Spinal cord (tissue), 9 donors: ENCODE measurements at regions not wholly inside any gene's neighbourhood (a gene's known extent, or its start where the extent isn't known, plus 50 kb on each side); places are given as distances from the start of the nearest gene placed in this dataset.

Experiments
- DNase-seq, 6 donors: peaks; one replicate each; pipeline versions ENCODE4 v3.0.0 to v3.0.0-alpha.2; 2013 to 2015; ENCODE audit warnings: low spot score in 6 of 6, low read depth in 4 of 6
- H3K27ac ChIP-seq: one replicate; pipeline ENCODE4 v1.5.1; 2013; ENCODE audit warnings: low read depth, low read length, control low read depth
- H3K27me3 ChIP-seq: one replicate; pipeline ENCODE4 v1.6.1; 2013; ENCODE audit warnings: low read length; ENCODE audit not compliant: control insufficient read depth, insufficient read depth
- H3K36me3 ChIP-seq: one replicate; pipeline ENCODE4 v1.6.1; 2013; ENCODE audit warnings: low read length; ENCODE audit not compliant: control insufficient read depth, insufficient read depth
- H3K4me1 ChIP-seq: one replicate; pipeline ENCODE4 v1.6.1; 2013; ENCODE audit warnings: low read length; ENCODE audit not compliant: control insufficient read depth, insufficient read depth
- H3K4me3 ChIP-seq: one replicate; pipeline ENCODE4 v1.5.1; 2013; ENCODE audit warnings: low read depth, low read length, control low read depth
- H3K9me3 ChIP-seq: one replicate; pipeline ENCODE4 v1.6.1; 2013; ENCODE audit warnings: low read length; ENCODE audit not compliant: control insufficient read depth, insufficient read depth
- whole genome bisulfite sequencing: methylation state at CpG from one replicate; pipeline ENCODE4 v1.1.5; 2013; ENCODE audit warnings: missing lambda C conversion rate; ENCODE audit not compliant: insufficient coverage; 5-methylcytosine and 5-hydroxymethylcytosine counted together
- donor health status: healthy.

- Histone ChIP-seq H3K27me3 (no peaks in the 10 kb centered on the region), H3K9me3 (no peaks in the 10 kb centered on the region), H3K4me3 (no peak overlapping the region), H3K27ac (no peak overlapping the region), H3K4me1 (no peaks in the 10 kb centered on the region), H3K36me3 (no peaks in the 10 kb centered on the region)
- WGBS, result 100% methylated on average over 2 of the region's 3 CpGs
- no peak for DNase-seq
Measured at GRCh38 chr14:87863047-87863446, 129.9 kb downstream of the GALC start.

GRCh38 chr14:87852107-87852506 is 140.9 kb downstream of the GALC start:
- Histone ChIP-seq H3K27me3 (no peaks in the 10 kb centered on the region), H3K36me3 (no peaks in the 10 kb centered on the region), H3K27ac (no peak overlapping the region), H3K4me1 (no peaks in the 10 kb centered on the region), H3K9me3 (no peaks in the 10 kb centered on the region), H3K4me3 (no peak overlapping the region)
- 90% methylated on average over 3 of the region's 3 CpGs for WGBS
- DNase-seq, result no peak

GRCh38 chr14:87851190-87851589 is 141.8 kb downstream of the GALC start:
- H3K27me3 ChIP-seq, result no peaks in the 10 kb centered on the region
- no peaks in the 10 kb centered on the region for H3K9me3 ChIP-seq
- WGBS, result 76% methylated on average over 2 of the region's 2 CpGs
- no peaks in the 10 kb centered on the region for H3K4me1 ChIP-seq
- no peak overlapping the region for H3K27ac ChIP-seq
- DNase-seq, result no peak
- H3K4me3 ChIP-seq, result no peak overlapping the region
- no peaks in the 10 kb centered on the region for H3K36me3 ChIP-seq

GRCh38 chr14:87847216-87847755 is 145.7 kb downstream of the GALC start:
- WGBS, result 75% methylated on average over 2 of the region's 4 CpGs
- no peak for DNase-seq
- H3K4me1 ChIP-seq, result no peaks in the 10 kb centered on the region

GRCh38 chr14:87840906-87841305 is 152.1 kb downstream of the GALC start:
- WGBS, result 40% methylated on average over 1 of the region's 2 CpGs
- DNase-seq, result no peak
- Histone ChIP-seq H3K9me3 (no peaks in the 10 kb centered on the region), H3K27ac (no peak overlapping the region), H3K4me3 (no peak overlapping the region), H3K36me3 (no peaks in the 10 kb centered on the region), H3K4me1 (no peaks in the 10 kb centered on the region), H3K27me3 (no peaks in the 10 kb centered on the region)

More at GRCh38 chr14:87847216-87847755, 145.7 kb downstream of the GALC start:
- Histone ChIP-seq H3K27ac (no peak overlapping the region), H3K9me3 (no peaks in the 10 kb centered on the region), H3K27me3 (no peaks in the 10 kb centered on the region), H3K36me3 (no peaks in the 10 kb centered on the region), H3K4me3 (no peak overlapping the region)

- no CpG with 5 or more reads among the region's 2 CpGs for WGBS
- H3K9me3 ChIP-seq, result no peaks in the 10 kb centered on the region
- no peaks in the 10 kb centered on the region for H3K4me1 ChIP-seq
- no peaks in the 10 kb centered on the region for H3K36me3 ChIP-seq
- no peaks in the 10 kb centered on the region for H3K27me3 ChIP-seq
- H3K4me3 ChIP-seq, result no peak overlapping the region
- DNase-seq, result peak in 1 of 6 donors; percentile 76
- no peak overlapping the region for H3K27ac ChIP-seq
Measured at GRCh38 chr14:87838931-87839330, 154.1 kb downstream of the GALC start.

GRCh38 chr14:87837296-87837695 is 155.7 kb downstream of the GALC start:
- no peaks in the 10 kb centered on the region for H3K9me3 ChIP-seq
- no peak overlapping the region for H3K4me3 ChIP-seq
- no peak overlapping the region for H3K27ac ChIP-seq
- no peaks in the 10 kb centered on the region for H3K36me3 ChIP-seq
- H3K4me1 ChIP-seq, result no peaks in the 10 kb centered on the region
- WGBS, result 100% methylated on average over 1 of the region's 1 CpG
- H3K27me3 ChIP-seq, result no peaks in the 10 kb centered on the region
- no peak for DNase-seq

GRCh38 chr14:87834594-87834993 is 158.4 kb downstream of the GALC start:
- no peak overlapping the region for H3K4me3 ChIP-seq
- no peak overlapping the region for H3K27ac ChIP-seq
- no peaks in the 10 kb centered on the region for H3K27me3 ChIP-seq
- DNase-seq, result no peak
- H3K36me3 ChIP-seq, result no peaks in the 10 kb centered on the region
- WGBS, result 86% methylated on average over 1 of the region's 1 CpG
- no peaks in the 10 kb centered on the region for H3K4me1 ChIP-seq
- H3K9me3 ChIP-seq, result no peaks in the 10 kb centered on the region

- no peaks in the 10 kb centered on the region for H3K36me3 ChIP-seq
- WGBS, result 80% methylated on average over 1 of the region's 1 CpG
- no peak overlapping the region for H3K4me3 ChIP-seq
- no peaks in the 10 kb centered on the region for H3K4me1 ChIP-seq
- no peak overlapping the region for H3K27ac ChIP-seq
- H3K27me3 ChIP-seq, result no peaks in the 10 kb centered on the region
- H3K9me3 ChIP-seq, result no peaks in the 10 kb centered on the region
- DNase-seq, result no peak
Measured at GRCh38 chr14:87833026-87833425, 160.0 kb downstream of the GALC start.

GRCh38 chr14:87830443-87831096 is 162.4 kb downstream of the GALC start:
- H3K36me3 ChIP-seq, result no peaks in the 10 kb centered on the region
- DNase-seq, result peak in 1 of 6 donors; percentile 22
- no peak overlapping the region for H3K4me3 ChIP-seq
- WGBS, result 73% methylated on average over 1 of the region's 2 CpGs
- H3K27me3 ChIP-seq, result no peaks in the 10 kb centered on the region
- no peaks in the 10 kb centered on the region for H3K9me3 ChIP-seq
- H3K27ac ChIP-seq, result no peak overlapping the region
- H3K4me1 ChIP-seq, result no peaks in the 10 kb centered on the region
